GM10248 (cell line): ENCODE measurements at regions not wholly inside any gene's neighbourhood (a gene's known extent, or its start where the extent isn't known, plus 50 kb on each side); places are given as distances from the start of the nearest gene placed in this dataset.

ENCODE experiments used
- CTCF ChIA-PET: fragments of 300-600 bp; sonication (Branson Sonifier 250); formaldehyde crosslinking; extraction: SDS; loops from one replicate; lab custom pipeline; 2021; ENCODE audit warnings: antibody characterized with exemption; lab: Yijun Ruan, JAX
- POLR2A ChIA-PET: fragments of 350-650 bp; sonication (Branson Sonifier 250); formaldehyde crosslinking; extraction: SDS; loops from one replicate; lab custom pipeline; 2020; ENCODE audit warnings: antibody characterized with exemption; lab: Yijun Ruan, JAX
- DNase-seq: peaks from one replicate; pipeline ENCODE4 v3.0.0; 2012; ENCODE audit errors: extremely low spot score
- CTCF ChIP-seq: IDR thresholded peaks from 2 replicates; pipeline ENCODE4 v1.5.1; 2012; ENCODE audit warnings: mild to moderate bottlenecking, low read depth; ENCODE audit errors: extremely low read depth, missing control alignments, control extremely low read depth

- ChIA-PET CTCF (interaction anchor here (1.3 to 1.6 kb wide), 2 partner anchors 23 to 61 kb away, joined by 3 read pairs; no protein-coding TSS in a partner anchor), POLR2A (no interaction called here)
- no peak for TF ChIP-seq CTCF
- no peak for DNase-seq
These were observed 538.7 kb upstream of the NR3C2 start for GRCh38 chr4:148980782-148981480.

GRCh38 chr4:148978301-148978700 is 536.1 kb upstream of the NR3C2 start:
- CTCF ChIA-PET = no interaction called here
- POLR2A ChIA-PET = no interaction called here
- no peak for DNase-seq
- TF ChIP-seq CTCF = no peak

- no peak for TF ChIP-seq CTCF
- POLR2A ChIA-PET = no interaction called here
- DNase-seq = no peak
- CTCF ChIA-PET = no interaction called here
These were observed 533.2 kb upstream of the NR3C2 start for GRCh38 chr4:148975464-148975863.

GRCh38 chr4:148965080-148965479 is 522.9 kb upstream of the NR3C2 start:
- no peak for DNase-seq
- CTCF ChIA-PET = no interaction called here
- TF ChIP-seq CTCF = no peak

GRCh38 chr4:148964456-148964855 is 522.2 kb upstream of the NR3C2 start:
- no peak for DNase-seq
- CTCF ChIA-PET = no interaction called here
- no peak for TF ChIP-seq CTCF
- POLR2A ChIA-PET = no interaction called here

More at GRCh38 chr4:148965080-148965479, 522.9 kb upstream of the NR3C2 start:
- POLR2A ChIA-PET = no interaction called here

GRCh38 chr4:148962539-148963290 is 520.5 kb upstream of the NR3C2 start:
- CTCF ChIA-PET = no interaction called here
- POLR2A ChIA-PET = no interaction called here
- DNase-seq = no peak
- TF ChIP-seq CTCF = no peak
